K562 (cell line): ENCODE measurements at regions not wholly inside any gene's neighbourhood (a gene's known extent, or its start where the extent isn't known, plus 50 kb on each side); places are given as distances from the start of the nearest gene placed in this dataset.

ENCODE experiments used
- CTCF ChIP-seq, 3 experiments: IDR thresholded peaks in 2 of 3; conservative IDR thresholded peaks in 1 of 3; 2 replicates each; pipeline ENCODE4 v1.5.1; 2011 to 2012; ENCODE audit warnings: low read length in 3 of 3, mild to moderate bottlenecking in 3 of 3, control low read depth in 2 of 3, improper control_type of control experiment in 1 of 3, inconsistent platforms in 1 of 3, low read depth in 1 of 3, mixed read lengths in 1 of 3, moderate library complexity in 1 of 3; ENCODE audit not compliant: insufficient read depth in 2 of 3
- EP300 ChIP-seq: IDR thresholded peaks from 2 replicates; pipeline ENCODE4 v1.6.1; 2012; ENCODE audit warnings: low read length, improper control_type of control experiment
- FOXP1 ChIP-seq: sonication (generic); formaldehyde crosslinking; IDR thresholded peaks from 2 replicates; pipeline ENCODE4 v1.8.0; 2022; ENCODE audit warnings: mild to moderate bottlenecking, missing genetic modification reagents
- GTF3C2 ChIP-seq: IDR thresholded peaks from 3 replicates; pipeline ENCODE4 v1.6.1; 2011; ENCODE audit warnings: borderline replicate concordance, mild to moderate bottlenecking, moderate library complexity; ENCODE audit not compliant: insufficient read length; ENCODE audit errors: extremely low read depth
- MYC ChIP-seq, 2 experiments: fragments of 250-450 bp in 1 of 2; sonication (Bioruptor Pico) in 1 of 2; IDR thresholded peaks; 2 replicates each; pipeline versions ENCODE4 v1.5.1 to v1.6.1; 2012 to 2021; ENCODE audit warnings: low read depth in 2 of 2, borderline replicate concordance in 1 of 2, improper control_type of control experiment in 1 of 2, low read length in 1 of 2, mild to moderate bottlenecking in 1 of 2, moderate library complexity in 1 of 2
- RAD21 ChIP-seq, 2 experiments: fragments of 250-450 bp in 1 of 2; fragments of 450-650 bp in 1 of 2; sonication (Bioruptor Pico) in 1 of 2; formaldehyde crosslinking in 1 of 2; IDR thresholded peaks in 1 of 2; conservative IDR thresholded peaks in 1 of 2; 2 replicates each; pipeline versions ENCODE4 v1.4.0 to v1.8.0; 2020 to 2022; ENCODE audit warnings: mild to moderate bottlenecking in 2 of 2, moderate library complexity in 1 of 2
- THRA ChIP-seq: fragments of 450-650 bp; IDR thresholded peaks from 2 replicates; pipeline ENCODE4 v1.6.1; 2017; ENCODE audit warnings: mild to moderate bottlenecking, moderate library complexity

GRCh38 chr5:152164860-152165259 is 240.2 kb upstream of the GLRA1 start:
- TF ChIP-seq GTF3C2 (no peak), CTCF (IDR thresholded peaks at IDR 0.05 in 2 of 3, conservative IDR thresholded peaks at IDR 0.05 in 1 of 3; ENCODE audit: insufficient read depth in 2 of 3, low read depth in 1 of 3, low read length in 3 of 3) (no peak), THRA (no peak), FOXP1 (CRISPR knock-in tag) (no peak), RAD21 (CRISPR knock-in tag; conservative IDR thresholded peaks at IDR 0.05 in 1 of 2, IDR thresholded peaks at IDR 0.05 in 1 of 2) (no peak), MYC (IDR thresholded peaks at IDR 0.05; ENCODE audit: low read depth, low read length) (no peak), MYC (CRISPR knock-in tag; IDR thresholded peaks at IDR 0.05; ENCODE audit: borderline replicate concordance, low read depth) (no peak), EP300 (no peak)
